ENCODE measurements at regions not wholly inside any gene's neighbourhood (a gene's known extent, or its start where the extent isn't known, plus 50 kb on each side); places are given as distances from the start of the nearest gene placed in this dataset.

DNA sequence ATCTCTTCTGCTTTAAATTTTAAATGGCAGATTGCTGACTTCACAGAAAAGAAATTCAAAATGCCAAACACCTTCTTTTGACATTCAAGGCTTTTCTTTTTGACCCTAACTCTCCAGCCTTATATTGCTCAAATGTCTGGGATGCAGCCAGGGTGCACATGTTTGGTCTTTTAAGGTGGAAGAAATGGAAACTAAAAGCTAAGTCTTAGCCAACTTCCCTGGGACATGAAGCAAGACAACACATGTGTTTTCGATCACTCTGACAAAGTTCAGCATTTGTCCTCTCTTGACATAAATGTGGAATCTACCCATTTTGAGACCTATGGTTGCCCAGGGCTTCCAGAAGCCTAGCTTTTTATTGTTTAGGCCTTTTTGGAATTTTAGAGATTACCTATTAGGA, 161.6 kb downstream of the RDH14 start:
- no peak for TF ChIP-seq HNF4G (IDR thresholded peaks at IDR 0.05)
- no peak for TF ChIP-seq TAF1 (conservative IDR thresholded peaks at IDR 0.05)
- TF ChIP-seq FOXA1 (IDR thresholded peaks at IDR 0.05): no peak
- no peak for TF ChIP-seq HNF4A (conservative IDR thresholded peaks at IDR 0.05)
- TF ChIP-seq RXRA (IDR thresholded peaks at IDR 0.05): no peak
- TF ChIP-seq SP1 (IDR thresholded peaks at IDR 0.05): no peak
- TF ChIP-seq, protein P1, sequence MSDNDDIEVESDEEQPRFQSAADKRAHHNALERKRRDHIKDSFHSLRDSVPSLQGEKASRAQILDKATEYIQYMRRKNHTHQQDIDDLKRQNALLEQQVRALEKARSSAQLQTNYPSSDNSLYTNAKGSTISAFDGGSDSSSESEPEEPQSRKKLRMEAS (IDR thresholded peaks at IDR 0.05): no peak
- no peak for TF ChIP-seq NR2F2 (IDR thresholded peaks at IDR 0.05)
- TF ChIP-seq FOXA2 (IDR thresholded peaks at IDR 0.05): no peak
- TF ChIP-seq, protein P2, sequence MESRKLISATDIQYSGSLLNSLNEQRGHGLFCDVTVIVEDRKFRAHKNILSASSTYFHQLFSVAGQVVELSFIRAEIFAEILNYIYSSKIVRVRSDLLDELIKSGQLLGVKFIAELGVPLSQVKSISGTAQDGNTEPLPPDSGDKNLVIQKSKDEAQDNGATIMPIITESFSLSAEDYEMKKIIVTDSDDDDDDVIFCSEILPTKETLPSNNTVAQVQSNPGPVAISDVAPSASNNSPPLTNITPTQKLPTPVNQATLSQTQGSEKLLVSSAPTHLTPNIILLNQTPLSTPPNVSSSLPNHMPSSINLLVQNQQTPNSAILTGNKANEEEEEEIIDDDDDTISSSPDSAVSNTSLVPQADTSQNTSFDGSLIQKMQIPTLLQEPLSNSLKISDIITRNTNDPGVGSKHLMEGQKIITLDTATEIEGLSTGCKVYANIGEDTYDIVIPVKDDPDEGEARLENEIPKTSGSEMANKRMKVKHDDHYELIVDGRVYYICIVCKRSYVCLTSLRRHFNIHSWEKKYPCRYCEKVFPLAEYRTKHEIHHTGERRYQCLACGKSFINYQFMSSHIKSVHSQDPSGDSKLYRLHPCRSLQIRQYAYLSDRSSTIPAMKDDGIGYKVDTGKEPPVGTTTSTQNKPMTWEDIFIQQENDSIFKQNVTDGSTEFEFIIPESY (IDR thresholded peaks at IDR 0.05): no peak
- TF ChIP-seq YY1 (IDR thresholded peaks at IDR 0.05): no peak
- Histone ChIP-seq H3K4me1 (ENCODE audit: control insufficient read depth in 4 of 4, insufficient read depth in 4 of 4, low read length in 3 of 4) (no peaks in the 10 kb centered on the region), H3K9ac (ENCODE audit: low read depth in 1 of 2, low read length in 2 of 2) (no peak overlapping the region)

DNA sequence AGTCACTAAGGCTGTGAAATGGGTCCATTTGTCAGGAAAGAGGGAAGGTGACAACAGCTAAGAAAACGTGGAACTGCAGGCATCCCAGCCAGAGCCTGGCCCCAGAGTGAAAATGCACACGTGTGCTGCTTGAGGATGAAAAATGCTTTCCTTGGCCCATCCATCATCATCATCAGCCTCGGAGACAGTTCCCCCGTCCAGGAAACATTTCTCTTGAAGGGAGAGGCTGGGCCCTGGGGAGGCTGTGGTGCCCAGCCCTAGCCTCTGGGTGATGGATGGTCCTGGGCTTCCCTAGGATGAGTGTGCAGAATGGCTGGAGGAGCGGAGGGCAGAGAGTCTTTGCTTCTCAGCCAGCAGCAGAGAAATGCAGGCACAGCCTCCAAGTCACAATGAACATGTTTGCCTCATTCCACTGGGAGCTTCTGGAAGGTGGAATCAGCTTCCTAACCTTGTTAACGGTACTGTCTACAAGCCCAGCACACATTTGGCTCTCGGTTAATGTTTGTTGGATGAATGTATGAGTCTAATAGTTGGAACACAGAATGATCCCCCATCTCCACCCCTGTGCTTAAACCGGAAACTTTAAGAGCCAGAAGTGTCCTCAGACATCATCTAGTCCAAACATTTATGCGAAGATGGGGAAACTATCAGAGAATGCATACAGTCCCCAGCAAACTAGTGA, 164.0 kb downstream of the RDH14 start:
- 77% methylated on average over 9 of the region's 9 CpGs for WGBS

More for the DNA sequence above, 161.6 kb downstream of the RDH14 start:
- no peak overlapping the region for H3K4me3 ChIP-seq (ENCODE audit: low read depth in 1 of 3, low read length in 3 of 3)
- no peaks in the 10 kb centered on the region for H3K9me3 ChIP-seq (ENCODE audit: control insufficient read depth in 4 of 4, low read length in 3 of 4)
- WGBS: 81% methylated on average over 1 of the region's 1 CpG
- H3K27ac ChIP-seq (ENCODE audit: low read depth in 1 of 2, low read length in 2 of 2): no peak overlapping the region
- H3K36me3 ChIP-seq (ENCODE audit: control insufficient read depth in 4 of 4, insufficient read depth in 3 of 4, low read depth in 1 of 4, low read length in 3 of 4): no peaks in the 10 kb centered on the region
- no peaks in the 10 kb centered on the region for H3K27me3 ChIP-seq (ENCODE audit: control insufficient read depth in 4 of 4, insufficient read depth in 4 of 4, low read length in 3 of 4)
- no peak for DNase-seq (ENCODE audit: low spot score)

More for the DNA sequence above, 164.0 kb downstream of the RDH14 start:
- no peak overlapping the region for H3K4me3 ChIP-seq (ENCODE audit: low read depth in 1 of 3, low read length in 3 of 3)
- no peaks in the 10 kb centered on the region for H3K36me3 ChIP-seq (ENCODE audit: control insufficient read depth in 4 of 4, insufficient read depth in 3 of 4, low read depth in 1 of 4, low read length in 3 of 4)
- no peak overlapping the region for H3K9ac ChIP-seq (ENCODE audit: low read depth in 1 of 2, low read length in 2 of 2)
- no peak for TF ChIP-seq JUND (IDR thresholded peaks at IDR 0.05)
- TF ChIP-seq TAF1 (conservative IDR thresholded peaks at IDR 0.05): no peak
- TF ChIP-seq HNF4G (IDR thresholded peaks at IDR 0.05): no peak
- TF ChIP-seq, protein P3, sequence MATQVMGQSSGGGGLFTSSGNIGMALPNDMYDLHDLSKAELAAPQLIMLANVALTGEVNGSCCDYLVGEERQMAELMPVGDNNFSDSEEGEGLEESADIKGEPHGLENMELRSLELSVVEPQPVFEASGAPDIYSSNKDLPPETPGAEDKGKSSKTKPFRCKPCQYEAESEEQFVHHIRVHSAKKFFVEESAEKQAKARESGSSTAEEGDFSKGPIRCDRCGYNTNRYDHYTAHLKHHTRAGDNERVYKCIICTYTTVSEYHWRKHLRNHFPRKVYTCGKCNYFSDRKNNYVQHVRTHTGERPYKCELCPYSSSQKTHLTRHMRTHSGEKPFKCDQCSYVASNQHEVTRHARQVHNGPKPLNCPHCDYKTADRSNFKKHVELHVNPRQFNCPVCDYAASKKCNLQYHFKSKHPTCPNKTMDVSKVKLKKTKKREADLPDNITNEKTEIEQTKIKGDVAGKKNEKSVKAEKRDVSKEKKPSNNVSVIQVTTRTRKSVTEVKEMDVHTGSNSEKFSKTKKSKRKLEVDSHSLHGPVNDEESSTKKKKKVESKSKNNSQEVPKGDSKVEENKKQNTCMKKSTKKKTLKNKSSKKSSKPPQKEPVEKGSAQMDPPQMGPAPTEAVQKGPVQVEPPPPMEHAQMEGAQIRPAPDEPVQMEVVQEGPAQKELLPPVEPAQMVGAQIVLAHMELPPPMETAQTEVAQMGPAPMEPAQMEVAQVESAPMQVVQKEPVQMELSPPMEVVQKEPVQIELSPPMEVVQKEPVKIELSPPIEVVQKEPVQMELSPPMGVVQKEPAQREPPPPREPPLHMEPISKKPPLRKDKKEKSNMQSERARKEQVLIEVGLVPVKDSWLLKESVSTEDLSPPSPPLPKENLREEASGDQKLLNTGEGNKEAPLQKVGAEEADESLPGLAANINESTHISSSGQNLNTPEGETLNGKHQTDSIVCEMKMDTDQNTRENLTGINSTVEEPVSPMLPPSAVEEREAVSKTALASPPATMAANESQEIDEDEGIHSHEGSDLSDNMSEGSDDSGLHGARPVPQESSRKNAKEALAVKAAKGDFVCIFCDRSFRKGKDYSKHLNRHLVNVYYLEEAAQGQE (IDR thresholded peaks at IDR 0.05): no peak
- no peak for TF ChIP-seq GABPA (IDR thresholded peaks at IDR 0.05 in 1 of 2, conservative IDR thresholded peaks at IDR 0.05 in 1 of 2)
- no peak for TF ChIP-seq NR2F2 (IDR thresholded peaks at IDR 0.05)
- no peak for TF ChIP-seq YY1 (IDR thresholded peaks at IDR 0.05)
- no peak for TF ChIP-seq FOXA2 (IDR thresholded peaks at IDR 0.05)
- no peak for TF ChIP-seq FOXA1 (IDR thresholded peaks at IDR 0.05)
- TF ChIP-seq, protein P4, sequence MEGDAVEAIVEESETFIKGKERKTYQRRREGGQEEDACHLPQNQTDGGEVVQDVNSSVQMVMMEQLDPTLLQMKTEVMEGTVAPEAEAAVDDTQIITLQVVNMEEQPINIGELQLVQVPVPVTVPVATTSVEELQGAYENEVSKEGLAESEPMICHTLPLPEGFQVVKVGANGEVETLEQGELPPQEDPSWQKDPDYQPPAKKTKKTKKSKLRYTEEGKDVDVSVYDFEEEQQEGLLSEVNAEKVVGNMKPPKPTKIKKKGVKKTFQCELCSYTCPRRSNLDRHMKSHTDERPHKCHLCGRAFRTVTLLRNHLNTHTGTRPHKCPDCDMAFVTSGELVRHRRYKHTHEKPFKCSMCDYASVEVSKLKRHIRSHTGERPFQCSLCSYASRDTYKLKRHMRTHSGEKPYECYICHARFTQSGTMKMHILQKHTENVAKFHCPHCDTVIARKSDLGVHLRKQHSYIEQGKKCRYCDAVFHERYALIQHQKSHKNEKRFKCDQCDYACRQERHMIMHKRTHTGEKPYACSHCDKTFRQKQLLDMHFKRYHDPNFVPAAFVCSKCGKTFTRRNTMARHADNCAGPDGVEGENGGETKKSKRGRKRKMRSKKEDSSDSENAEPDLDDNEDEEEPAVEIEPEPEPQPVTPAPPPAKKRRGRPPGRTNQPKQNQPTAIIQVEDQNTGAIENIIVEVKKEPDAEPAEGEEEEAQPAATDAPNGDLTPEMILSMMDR (IDR thresholded peaks at IDR 0.05; ENCODE audit: low read depth, low read length, missing input control): no peak
- TF ChIP-seq EGR1 (IDR thresholded peaks at IDR 0.05; ENCODE audit: low read depth in 2 of 2): no peak
- TF ChIP-seq, protein P2 (IDR thresholded peaks at IDR 0.05): no peak
- no peak for DNase-seq (ENCODE audit: low spot score)
- H3K4me1 ChIP-seq (ENCODE audit: control insufficient read depth in 4 of 4, insufficient read depth in 4 of 4, low read length in 3 of 4): no peaks in the 10 kb centered on the region
- H3K9me3 ChIP-seq (ENCODE audit: control insufficient read depth in 4 of 4, low read length in 3 of 4): no peaks in the 10 kb centered on the region
- no peak overlapping the region for H3K27ac ChIP-seq (ENCODE audit: low read depth in 1 of 2, low read length in 2 of 2)
- no peaks in the 10 kb centered on the region for H3K27me3 ChIP-seq (ENCODE audit: control insufficient read depth in 4 of 4, insufficient read depth in 4 of 4, low read length in 3 of 4)

All from liver (tissue), 8 donors.